NCI-H748 treated with DMSO at 0.1 percent for 48 hours (cell line): ENCODE measurements at regions not wholly inside any gene's neighbourhood (a gene's known extent, or its start where the extent isn't known, plus 50 kb on each side); places are given as distances from the start of the nearest gene placed in this dataset.

Source experiments
- DNase-seq: peaks from one replicate; lab custom pipeline; 2025; lab: John Stamatoyannopoulos, UW

DNA sequence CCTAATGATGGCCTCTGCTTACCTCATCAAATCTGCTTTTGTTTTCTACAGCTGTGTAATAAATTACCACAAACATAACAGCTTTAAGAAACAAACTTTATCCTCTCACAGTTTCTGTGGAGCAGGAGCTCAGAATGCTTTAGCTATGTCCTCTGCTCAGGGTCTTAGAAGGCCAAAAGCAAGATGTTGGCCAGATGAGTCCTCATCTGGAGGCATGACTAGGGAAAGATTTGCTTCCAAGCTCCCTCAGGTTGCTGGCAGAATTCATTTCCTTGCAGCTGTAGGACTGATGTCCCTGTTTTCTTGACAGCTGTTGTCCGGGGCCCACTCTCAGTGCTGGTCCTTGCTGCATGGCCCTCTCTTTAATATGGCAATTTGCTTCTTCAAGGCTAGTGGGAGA, 116.7 kb upstream of the PDE5A start:
- no peak for DNase-seq

DNA sequence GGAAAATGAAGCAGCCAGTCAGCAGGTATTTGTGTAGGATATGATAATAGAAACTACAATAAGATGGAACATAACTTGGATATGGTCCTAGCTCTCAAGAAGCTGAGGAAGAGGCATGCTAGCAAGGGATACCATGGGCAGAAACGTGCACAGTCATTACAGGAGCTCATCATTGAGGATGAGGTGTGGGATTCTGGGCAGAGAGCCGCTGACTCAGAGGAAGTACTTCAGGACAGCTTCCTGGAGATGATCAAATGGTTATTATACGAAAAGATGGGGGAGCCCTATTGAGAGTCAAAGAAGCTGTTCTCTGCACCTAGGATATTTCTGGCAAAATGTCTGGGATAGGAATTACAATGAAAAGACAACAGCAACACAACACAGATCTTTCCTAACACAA, 116.0 kb upstream of the PDE5A start:
- no peak for DNase-seq

GRCh38 chr4:119743644-119744043, 115.0 kb upstream of the PDE5A start:
- DNase-seq = no peak

- DNase-seq = no peak
Observed at GRCh38 chr4:119739796-119740195, 111.2 kb upstream of the PDE5A start.

DNA sequence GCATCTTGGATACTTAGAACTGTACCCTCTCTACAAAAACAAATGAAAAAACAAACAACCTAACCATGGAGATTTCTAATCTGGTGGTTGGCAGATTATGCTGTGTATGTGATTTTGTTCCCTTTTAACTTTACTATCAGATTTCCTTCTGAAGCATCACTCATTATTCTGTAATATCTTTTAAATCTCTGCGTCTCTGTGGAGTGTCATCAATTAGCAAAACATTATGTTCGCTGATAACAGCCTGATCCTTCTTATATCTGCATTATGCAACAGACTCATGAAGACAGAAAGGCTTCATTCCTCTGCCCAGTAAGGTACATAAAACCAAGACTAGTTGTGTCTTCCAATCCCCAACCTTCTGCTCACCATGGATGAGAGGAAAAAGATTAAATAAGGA, 110.3 kb upstream of the PDE5A start:
- DNase-seq = no peak

DNA sequence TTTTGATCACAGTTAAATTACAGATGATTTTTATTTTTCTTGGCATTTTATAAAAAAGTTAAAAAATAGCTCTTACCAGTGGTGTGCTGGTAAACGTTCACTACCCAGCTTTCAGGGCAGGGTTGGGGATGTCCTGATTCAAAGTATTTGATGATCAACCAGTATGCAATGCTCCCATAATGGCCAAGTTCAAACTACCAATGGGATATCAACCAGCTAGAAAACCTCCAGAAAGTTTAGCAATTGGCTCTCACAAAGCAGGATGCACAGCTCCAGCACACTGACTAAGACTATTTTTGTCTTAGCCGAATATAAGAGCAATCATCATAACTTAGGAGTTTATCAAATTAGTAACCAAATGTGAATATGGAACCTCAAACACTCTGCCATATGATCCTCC, 108.0 kb upstream of the PDE5A start:
- DNase-seq = no peak

GRCh38 chr4:119735165-119735651, 106.6 kb upstream of the PDE5A start:
- no peak for DNase-seq

DNA sequence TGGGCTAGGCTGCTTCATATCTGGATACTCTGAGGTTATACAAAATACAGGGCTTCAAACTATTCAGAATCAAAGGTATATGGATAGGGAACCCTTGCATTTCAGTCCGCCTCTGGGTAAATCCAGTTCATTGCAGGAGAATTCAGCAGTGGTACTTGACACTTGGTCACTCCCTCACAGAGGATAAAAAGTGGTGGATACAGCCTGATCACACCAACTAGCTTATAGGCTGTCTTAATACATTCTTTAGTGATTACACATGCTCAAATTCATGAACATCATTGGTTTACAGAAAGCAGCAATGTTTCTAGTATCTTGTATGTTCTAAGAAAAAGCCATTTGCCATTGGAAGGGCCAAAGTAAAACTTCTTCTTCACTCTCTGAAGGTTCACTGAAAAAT, 104.8 kb upstream of the PDE5A start:
- DNase-seq = no peak

DNA sequence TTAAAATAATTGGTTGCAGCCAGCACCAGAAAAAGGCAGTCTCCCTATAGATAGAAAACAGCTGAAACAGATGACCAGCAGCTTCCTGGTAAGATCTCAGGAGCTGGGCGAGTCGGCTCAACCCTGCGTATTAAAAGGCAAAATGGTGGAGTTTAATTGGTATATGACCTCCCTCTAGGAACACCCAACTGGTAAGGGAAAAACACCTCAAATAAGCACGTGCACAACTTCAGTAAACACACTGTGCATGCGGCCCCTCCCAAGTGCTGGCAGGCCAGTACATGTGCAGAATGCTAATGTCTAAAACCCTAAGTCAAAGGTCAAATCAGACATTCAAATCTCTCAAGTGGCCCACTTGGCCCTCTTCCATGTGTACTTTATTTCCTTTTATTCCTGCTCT, 103.2 kb upstream of the PDE5A start:
- DNase-seq = no peak

DNA sequence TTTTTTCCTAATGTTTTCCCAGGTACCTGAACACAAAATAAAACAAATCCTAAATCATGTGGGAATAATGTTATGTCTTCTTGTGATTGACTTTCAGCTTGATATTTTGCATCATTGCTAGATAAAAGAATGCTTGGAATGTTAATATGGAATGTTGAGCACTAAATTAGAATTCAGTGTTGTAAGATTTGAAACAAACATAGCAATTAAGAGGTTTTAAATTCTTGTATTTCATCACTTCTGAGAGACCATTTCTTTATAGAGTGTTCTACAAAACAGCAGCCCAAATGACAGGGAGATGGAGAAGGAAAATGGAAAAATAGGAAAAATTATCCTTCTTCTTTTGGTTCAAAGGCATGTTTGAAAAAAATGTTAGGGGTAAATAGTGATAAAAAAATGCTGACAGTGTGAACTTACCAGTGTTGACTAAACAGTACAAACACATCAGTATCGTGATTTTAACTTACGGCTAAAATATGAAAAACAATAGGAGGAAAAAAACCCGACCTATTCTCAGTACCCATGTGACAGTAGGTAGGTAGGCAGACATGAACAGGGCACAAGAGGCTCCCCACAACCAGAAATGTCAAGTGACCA, 102.6 kb upstream of the PDE5A start:
- no peak for DNase-seq

DNA sequence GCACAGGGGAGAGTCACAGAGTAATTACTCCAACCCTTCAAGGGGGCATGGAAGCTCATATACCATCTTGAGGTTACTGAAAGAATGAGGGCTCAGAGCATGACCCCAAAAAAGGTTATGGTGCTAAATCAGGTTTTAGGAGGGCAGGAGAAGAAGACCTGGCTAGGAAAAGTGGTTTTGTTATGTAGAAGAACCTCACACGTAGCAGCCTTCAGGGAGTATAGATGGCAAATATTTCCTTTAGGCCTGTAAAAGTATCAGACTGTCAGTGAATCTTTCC, 102.0 kb upstream of the PDE5A start:
- no peak for DNase-seq

- DNase-seq = no peak
Observed at GRCh38 chr4:119729835-119730670, 101.4 kb upstream of the PDE5A start.

GRCh38 chr4:119728692-119729593, 100.3 kb upstream of the PDE5A start:
- DNase-seq = no peak

- no peak for DNase-seq
Observed at GRCh38 chr4:119728185-119728584, 99.6 kb upstream of the PDE5A start.

- no peak for DNase-seq
Observed at GRCh38 chr4:119726505-119726904, 97.9 kb upstream of the PDE5A start.

DNA sequence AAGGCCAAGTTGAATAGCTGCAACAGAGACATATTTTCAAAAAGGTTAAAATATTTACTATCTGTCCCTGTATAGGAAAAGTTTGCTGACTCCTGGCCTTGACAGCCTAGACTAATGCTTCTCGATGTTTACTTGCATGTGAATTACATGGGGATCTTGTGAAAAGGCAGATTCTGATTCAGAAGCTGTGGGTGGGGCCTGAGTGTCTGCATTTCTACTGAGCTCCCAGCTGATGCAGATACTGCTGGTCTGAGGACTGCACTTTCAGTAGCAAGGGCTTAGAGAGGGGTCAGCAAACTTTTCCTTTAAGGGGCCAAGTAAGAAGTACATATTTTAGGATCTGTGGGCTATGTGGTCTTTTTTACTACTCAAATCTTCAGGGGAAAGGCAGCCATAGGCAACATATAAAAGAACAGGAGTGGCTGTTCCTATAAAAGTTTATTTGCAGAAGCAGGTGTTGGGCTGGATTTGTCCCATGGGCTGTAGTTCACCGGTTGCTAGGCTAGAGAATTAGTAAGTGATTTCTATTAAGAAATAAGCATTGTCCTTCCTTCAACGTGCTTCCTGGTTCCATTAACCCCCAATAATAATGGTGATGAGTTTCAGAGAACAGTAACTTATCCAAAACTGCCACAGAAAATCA, 97.2 kb upstream of the PDE5A start:
- DNase-seq = no peak

GRCh38 chr4:119725011-119725410, 96.4 kb upstream of the PDE5A start:
- DNase-seq = no peak

DNA sequence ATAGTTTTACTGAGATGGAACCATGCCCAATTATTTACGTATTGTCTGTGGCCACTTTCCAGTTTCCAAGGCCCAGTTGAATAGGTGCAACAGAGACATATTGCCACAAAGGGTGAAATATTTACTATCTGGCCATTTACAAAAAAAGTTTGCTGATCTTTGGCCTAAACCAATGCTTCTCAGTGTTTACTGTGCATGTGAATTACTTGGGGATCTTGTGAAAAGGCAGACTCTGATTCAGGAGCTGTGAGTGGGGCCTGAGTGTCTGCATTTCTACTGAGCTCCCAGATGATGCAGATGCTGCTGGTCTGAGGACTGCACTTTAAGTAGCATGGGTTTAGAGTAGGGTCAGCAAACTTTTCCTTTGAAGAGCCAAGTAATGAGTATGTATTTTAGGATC, 94.1 kb upstream of the PDE5A start:
- DNase-seq = no peak

- no peak for DNase-seq
Observed at GRCh38 chr4:119721878-119722277, 93.3 kb upstream of the PDE5A start.

DNA sequence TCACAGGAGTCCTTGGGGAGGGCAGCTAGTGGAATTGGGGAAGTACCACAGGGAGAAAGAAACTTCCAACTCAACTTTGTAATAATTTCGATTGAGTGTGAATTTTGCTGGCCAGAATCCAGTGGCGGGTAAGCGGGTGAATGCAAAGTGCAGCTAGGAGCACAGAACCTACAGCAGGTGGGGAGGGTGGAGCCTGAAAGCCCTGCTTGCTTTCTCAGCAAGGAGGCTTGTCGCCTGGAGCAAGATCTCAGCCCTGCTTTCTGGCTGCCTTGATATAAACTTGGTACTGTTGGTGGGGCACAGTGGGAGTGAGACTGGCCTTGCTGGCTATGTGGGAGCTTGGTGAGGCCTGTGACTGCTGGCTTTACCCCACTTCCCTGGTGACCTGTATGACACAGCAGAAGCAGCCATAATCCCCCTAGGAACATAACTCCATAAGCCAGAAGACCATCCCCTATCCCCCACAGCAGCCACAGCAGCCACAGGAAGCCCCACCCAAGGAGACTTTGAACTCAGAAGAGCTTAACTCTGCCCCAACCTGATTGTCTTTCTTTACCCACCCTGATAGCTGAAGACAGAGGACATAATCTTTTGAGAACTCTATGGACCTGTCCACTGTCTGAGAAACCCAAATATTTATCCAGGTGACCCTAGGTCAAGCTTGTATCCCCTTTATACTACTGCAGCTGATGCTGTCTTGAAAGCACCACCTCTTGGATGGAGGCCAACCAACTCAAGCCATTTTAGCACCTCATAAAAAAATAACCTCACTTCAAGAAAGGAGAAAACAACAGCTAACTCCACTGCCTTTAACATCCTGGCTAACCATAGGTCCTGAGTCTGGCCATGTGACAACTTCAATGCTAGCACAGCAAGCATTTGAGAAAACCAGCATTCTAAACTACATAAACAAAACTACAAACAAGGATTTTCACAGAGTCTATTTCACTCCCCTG, 87.2 kb upstream of the PDE5A start:
- no peak for DNase-seq

DNA sequence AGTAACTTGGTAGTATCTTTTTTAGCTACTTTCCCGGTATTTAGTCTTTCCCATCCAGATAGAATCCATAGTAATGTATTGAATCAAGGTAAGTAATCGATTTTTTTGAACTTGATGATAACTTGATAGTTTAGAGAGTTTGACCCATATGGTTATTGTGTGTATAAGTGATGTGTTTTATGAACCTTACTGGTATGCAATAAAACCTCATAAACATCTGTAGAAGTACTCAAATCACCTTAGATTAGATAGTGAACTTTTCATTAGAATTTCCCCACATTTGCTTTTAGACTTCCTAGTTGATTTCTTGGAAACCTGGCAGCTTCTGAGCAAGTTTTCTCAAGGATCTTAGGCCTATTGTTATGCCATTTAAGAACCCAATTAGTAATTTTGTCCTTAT, 80.8 kb upstream of the PDE5A start:
- DNase-seq = no peak
